ENCODE measurements at regions not wholly inside any gene's neighbourhood (a gene's known extent, or its start where the extent isn't known, plus 50 kb on each side); places are given as distances from the start of the nearest gene placed in this dataset.

DNA sequence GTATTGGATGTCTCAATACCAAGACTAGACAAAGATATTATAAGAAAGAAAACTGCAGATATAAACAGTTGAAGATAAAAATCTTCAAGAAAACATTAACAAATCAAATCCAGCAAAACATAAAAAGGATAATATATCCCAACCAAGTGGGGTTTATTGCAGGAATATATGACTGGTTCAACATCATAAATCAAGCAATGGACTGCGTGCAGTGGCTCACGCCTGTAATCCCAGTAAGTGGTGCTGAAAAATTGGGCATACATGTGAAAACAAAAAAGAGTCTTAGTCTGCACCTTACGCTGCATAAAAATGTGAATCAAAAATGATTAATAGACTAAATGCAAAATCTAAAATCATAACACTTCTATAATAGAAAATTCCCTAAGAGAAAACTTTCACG, 112.9 kb upstream of the PDE4B start:
- TF ChIP-seq, protein P1, sequence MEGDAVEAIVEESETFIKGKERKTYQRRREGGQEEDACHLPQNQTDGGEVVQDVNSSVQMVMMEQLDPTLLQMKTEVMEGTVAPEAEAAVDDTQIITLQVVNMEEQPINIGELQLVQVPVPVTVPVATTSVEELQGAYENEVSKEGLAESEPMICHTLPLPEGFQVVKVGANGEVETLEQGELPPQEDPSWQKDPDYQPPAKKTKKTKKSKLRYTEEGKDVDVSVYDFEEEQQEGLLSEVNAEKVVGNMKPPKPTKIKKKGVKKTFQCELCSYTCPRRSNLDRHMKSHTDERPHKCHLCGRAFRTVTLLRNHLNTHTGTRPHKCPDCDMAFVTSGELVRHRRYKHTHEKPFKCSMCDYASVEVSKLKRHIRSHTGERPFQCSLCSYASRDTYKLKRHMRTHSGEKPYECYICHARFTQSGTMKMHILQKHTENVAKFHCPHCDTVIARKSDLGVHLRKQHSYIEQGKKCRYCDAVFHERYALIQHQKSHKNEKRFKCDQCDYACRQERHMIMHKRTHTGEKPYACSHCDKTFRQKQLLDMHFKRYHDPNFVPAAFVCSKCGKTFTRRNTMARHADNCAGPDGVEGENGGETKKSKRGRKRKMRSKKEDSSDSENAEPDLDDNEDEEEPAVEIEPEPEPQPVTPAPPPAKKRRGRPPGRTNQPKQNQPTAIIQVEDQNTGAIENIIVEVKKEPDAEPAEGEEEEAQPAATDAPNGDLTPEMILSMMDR (optimal IDR thresholded peaks at IDR 0.05 in 1 of 3, IDR thresholded peaks at IDR 0.05 in 1 of 3, conservative IDR thresholded peaks at IDR 0.05 in 1 of 3; ENCODE audit: extremely low read depth in 1 of 3, insufficient read depth in 2 of 3, low read length in 3 of 3) = no peak
- no peak for TF ChIP-seq EZH2 (IDR thresholded peaks at IDR 0.05; ENCODE audit: low read length)
- dilution Hi-C loops (cut with MboI; ENCODE audit: extremely low pct_ligation_motif_present, low sequenced_read_pairs) = no loop called here

DNA sequence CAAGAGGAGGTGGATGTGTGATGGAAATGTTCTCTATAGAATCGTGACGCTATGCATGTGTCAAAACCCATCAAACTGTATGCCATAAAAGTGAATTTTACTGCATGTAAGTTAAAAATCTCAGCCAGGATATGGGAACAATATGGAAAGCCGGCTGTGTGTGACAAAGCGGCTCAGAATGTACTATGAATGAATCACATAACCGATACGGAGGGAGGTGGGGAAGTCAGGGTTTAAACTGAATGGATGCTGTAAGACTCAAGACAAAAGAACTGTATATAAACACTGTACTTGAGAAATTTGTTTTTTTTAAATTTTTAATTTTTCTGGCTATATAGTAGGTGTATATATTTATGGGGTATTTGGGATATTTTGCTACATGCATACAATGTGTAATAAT, 111.6 kb upstream of the PDE4B start:
- no peaks in the 10 kb centered on the region for H3K9me1 ChIP-seq (ENCODE audit: control insufficient read depth, extremely low read depth, insufficient read depth, low read length)
- FAIRE-seq (no peak), DNase-seq (ENCODE audit: low read depth, low spot score) (no peak)
- dilution Hi-C loops (cut with MboI; ENCODE audit: extremely low pct_ligation_motif_present, low sequenced_read_pairs) = no loop called here
- H3K4me2 ChIP-seq (ENCODE audit: control insufficient read depth, extremely low read depth, insufficient read depth, low read depth, low read length) = no peak overlapping the region
- no peak overlapping the region for H3K27ac ChIP-seq (ENCODE audit: control insufficient read depth, insufficient read depth, low read length)
- H2AFZ ChIP-seq (ENCODE audit: control insufficient read depth, low read length) = no peak overlapping the region
- no peaks in the 10 kb centered on the region for H3K4me1 ChIP-seq (ENCODE audit: control insufficient read depth, extremely low read depth, insufficient read depth, low read length)
- no peak for TF ChIP-seq EZH2 (IDR thresholded peaks at IDR 0.05; ENCODE audit: low read length)
- TF ChIP-seq, protein P1 (optimal IDR thresholded peaks at IDR 0.05 in 1 of 3, IDR thresholded peaks at IDR 0.05 in 1 of 3, conservative IDR thresholded peaks at IDR 0.05 in 1 of 3; ENCODE audit: extremely low read depth in 1 of 3, insufficient read depth in 2 of 3, low read length in 3 of 3) = no peak
- no peak overlapping the region for H3K4me3 ChIP-seq (ENCODE audit: control insufficient read depth in 2 of 3, extremely low read depth in 1 of 3, insufficient read depth in 2 of 3, low read depth in 1 of 3, low read length in 3 of 3)
- no peaks in the 10 kb centered on the region for H4K20me1 ChIP-seq (ENCODE audit: control insufficient read depth, extremely low read depth, insufficient read depth, low read length)
- no peaks in the 10 kb centered on the region for H3K9me3 ChIP-seq (ENCODE audit: control insufficient read depth, low read depth, low read length)
- no peak overlapping the region for H3K9ac ChIP-seq (ENCODE audit: control insufficient read depth, extremely low read depth, insufficient read depth, low read length)
- no peaks in the 10 kb centered on the region for H3K27me3 ChIP-seq (ENCODE audit: control insufficient read depth, extremely low read depth, insufficient read depth, low read length)
- no peaks in the 10 kb centered on the region for H3K79me2 ChIP-seq (ENCODE audit: control insufficient read depth, insufficient read depth, low read length)
- no peaks in the 10 kb centered on the region for H3K36me3 ChIP-seq (ENCODE audit: control insufficient read depth in 2 of 2, extremely low read depth in 1 of 2, insufficient read depth in 2 of 2, low read length in 2 of 2)

More for the DNA sequence above, 112.9 kb upstream of the PDE4B start:
- Histone ChIP-seq H3K79me2 (ENCODE audit: control insufficient read depth, insufficient read depth, low read length) (no peaks in the 10 kb centered on the region), H3K9ac (ENCODE audit: control insufficient read depth, extremely low read depth, insufficient read depth, low read length) (no peak overlapping the region), H3K27ac (ENCODE audit: control insufficient read depth, insufficient read depth, low read length) (no peak overlapping the region), H3K36me3 (ENCODE audit: control insufficient read depth in 2 of 2, extremely low read depth in 1 of 2, insufficient read depth in 2 of 2, low read length in 2 of 2) (no peaks in the 10 kb centered on the region), H3K9me1 (ENCODE audit: control insufficient read depth, extremely low read depth, insufficient read depth, low read length) (no peaks in the 10 kb centered on the region), H2AFZ (ENCODE audit: control insufficient read depth, low read length) (no peak overlapping the region), H3K4me1 (ENCODE audit: control insufficient read depth, extremely low read depth, insufficient read depth, low read length) (no peaks in the 10 kb centered on the region), H3K4me3 (ENCODE audit: control insufficient read depth in 2 of 3, extremely low read depth in 1 of 3, insufficient read depth in 2 of 3, low read depth in 1 of 3, low read length in 3 of 3) (no peak overlapping the region), H3K27me3 (ENCODE audit: control insufficient read depth, extremely low read depth, insufficient read depth, low read length) (no peaks in the 10 kb centered on the region), H3K4me2 (ENCODE audit: control insufficient read depth, extremely low read depth, insufficient read depth, low read depth, low read length) (no peak overlapping the region), H4K20me1 (ENCODE audit: control insufficient read depth, extremely low read depth, insufficient read depth, low read length) (no peaks in the 10 kb centered on the region), H3K9me3 (ENCODE audit: control insufficient read depth, low read depth, low read length) (no peaks in the 10 kb centered on the region)
- no peak for FAIRE-seq
- DNase-seq (ENCODE audit: low read depth, low spot score) = no peak
